Brain microvascular endothelial cell (primary cell): ENCODE measurements at regions not wholly inside any gene's neighbourhood (a gene's known extent, or its start where the extent isn't known, plus 50 kb on each side); places are given as distances from the start of the nearest gene placed in this dataset.

Experiments used
- DNase-seq: peaks from one replicate; pipeline ENCODE4 v3.0.0-alpha.2; 2020
- H3K27ac ChIP-seq: fragments of 250-450 bp; sonication (Bioruptor Pico); 2 replicates; pipeline ENCODE4 v1.5.1; 2020; ENCODE audit warnings: mild to moderate bottlenecking, moderate library complexity
- H3K27me3 ChIP-seq: fragments of 250-450 bp; sonication (Bioruptor Pico); replicated peaks from 2 replicates; pipeline ENCODE4 v1.5.1; 2020; ENCODE audit warnings: mild to moderate bottlenecking
- H3K36me3 ChIP-seq: fragments of 250-450 bp; sonication (Bioruptor Pico); replicated peaks from 2 replicates; pipeline ENCODE4 v1.5.1; 2020; ENCODE audit warnings: mild to moderate bottlenecking
- H3K4me3 ChIP-seq: 2 replicates; pipeline ENCODE4 v1.5.1; 2011; ENCODE audit warnings: low read depth, mild to moderate bottlenecking, control low read depth, low read length, moderate library complexity
- in situ Hi-C: cut with HindIII; loops from 2 replicates; pipeline ENCODE4 v1.10.0; 2017; ENCODE audit warnings: low sequenced_read_pairs, low pct_ligation_motif_present
- TF ChIP-seq, protein P1 (sequence below): IDR thresholded peaks from 2 replicates; pipeline ENCODE4 v1.5.1; 2011; ENCODE audit warnings: low read depth, mild to moderate bottlenecking, moderate library complexity, low read length, control low read depth, inconsistent platforms; ENCODE audit errors: missing control alignments

DNA sequence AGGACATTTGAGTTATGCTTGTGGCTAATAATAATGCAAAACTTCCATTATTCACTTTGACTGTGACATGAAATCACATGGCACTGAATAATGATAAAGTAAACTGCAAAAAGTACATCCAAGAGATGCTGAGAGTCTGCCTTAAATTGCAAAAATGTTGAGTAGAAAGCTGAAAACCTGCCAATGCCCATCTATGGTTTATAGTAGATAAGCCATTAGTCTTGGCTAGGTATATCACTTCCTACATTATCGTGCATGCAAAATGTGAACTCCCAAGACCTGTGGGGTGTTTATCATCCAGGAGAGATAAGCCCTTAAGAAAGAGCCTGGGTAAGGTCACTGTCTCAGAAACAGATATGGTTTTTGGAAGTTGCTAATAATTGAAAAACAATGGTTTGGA, 208.7 kb upstream of the DPYD start:
- Histone ChIP-seq H3K27me3 (no peaks in the 10 kb centered on the region), H3K4me3 (no peak overlapping the region), H3K36me3 (no peaks in the 10 kb centered on the region), H3K27ac (no peak overlapping the region)
- TF ChIP-seq, protein P1, sequence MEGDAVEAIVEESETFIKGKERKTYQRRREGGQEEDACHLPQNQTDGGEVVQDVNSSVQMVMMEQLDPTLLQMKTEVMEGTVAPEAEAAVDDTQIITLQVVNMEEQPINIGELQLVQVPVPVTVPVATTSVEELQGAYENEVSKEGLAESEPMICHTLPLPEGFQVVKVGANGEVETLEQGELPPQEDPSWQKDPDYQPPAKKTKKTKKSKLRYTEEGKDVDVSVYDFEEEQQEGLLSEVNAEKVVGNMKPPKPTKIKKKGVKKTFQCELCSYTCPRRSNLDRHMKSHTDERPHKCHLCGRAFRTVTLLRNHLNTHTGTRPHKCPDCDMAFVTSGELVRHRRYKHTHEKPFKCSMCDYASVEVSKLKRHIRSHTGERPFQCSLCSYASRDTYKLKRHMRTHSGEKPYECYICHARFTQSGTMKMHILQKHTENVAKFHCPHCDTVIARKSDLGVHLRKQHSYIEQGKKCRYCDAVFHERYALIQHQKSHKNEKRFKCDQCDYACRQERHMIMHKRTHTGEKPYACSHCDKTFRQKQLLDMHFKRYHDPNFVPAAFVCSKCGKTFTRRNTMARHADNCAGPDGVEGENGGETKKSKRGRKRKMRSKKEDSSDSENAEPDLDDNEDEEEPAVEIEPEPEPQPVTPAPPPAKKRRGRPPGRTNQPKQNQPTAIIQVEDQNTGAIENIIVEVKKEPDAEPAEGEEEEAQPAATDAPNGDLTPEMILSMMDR, result no peak
- DNase-seq, result no peak
- in situ Hi-C loops, result no loop called here

DNA sequence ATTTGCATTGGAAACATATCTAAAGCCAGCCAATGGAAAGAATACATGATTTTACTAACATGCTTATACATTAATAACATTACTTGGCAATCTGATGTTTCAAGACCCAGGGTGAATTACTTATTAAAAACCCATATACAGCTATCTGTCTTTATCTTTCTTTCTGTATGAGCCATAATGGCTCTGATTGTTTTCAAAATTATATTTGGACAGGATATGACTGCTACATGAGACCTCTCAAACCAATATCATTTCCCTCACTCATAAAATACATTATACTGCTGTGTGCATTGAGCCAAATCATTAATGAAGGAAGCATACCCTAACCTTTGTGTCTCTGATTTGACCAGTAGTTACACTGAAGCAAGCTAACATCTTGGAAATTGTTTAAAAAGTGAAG, 205.9 kb upstream of the DPYD start:
- H3K27me3 ChIP-seq, result no peaks in the 10 kb centered on the region
- no peak for DNase-seq
- in situ Hi-C loops, result no loop called here

DNA sequence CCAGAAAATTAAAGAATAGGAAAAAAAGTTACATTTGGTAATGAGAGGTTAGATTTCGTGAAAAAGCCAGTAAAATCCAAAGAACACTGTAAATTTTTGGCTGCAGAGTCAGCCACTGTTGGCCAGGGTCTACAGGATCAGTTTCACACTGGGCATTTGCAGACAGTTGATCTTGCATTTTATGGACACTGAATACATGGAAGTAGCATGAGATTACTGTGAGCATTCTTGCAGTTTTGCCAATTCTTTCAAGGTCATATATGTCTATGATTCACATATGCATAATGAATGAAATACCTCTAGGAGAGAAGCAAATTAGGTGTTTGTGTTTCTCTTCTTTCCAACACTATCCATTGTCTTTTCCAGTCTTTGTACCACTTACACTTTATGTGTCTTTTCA, 200.8 kb upstream of the DPYD start:
- in situ Hi-C loops, result no loop called here
- TF ChIP-seq, protein P1, result no peak
- Histone ChIP-seq H3K36me3 (no peaks in the 10 kb centered on the region), H3K27me3 (no peaks in the 10 kb centered on the region), H3K4me3 (no peak overlapping the region), H3K27ac (no peak overlapping the region)
- no peak for DNase-seq

More for the DNA sequence above, 205.9 kb upstream of the DPYD start:
- no peak overlapping the region for H3K27ac ChIP-seq
- no peak overlapping the region for H3K4me3 ChIP-seq
- H3K36me3 ChIP-seq, result no peaks in the 10 kb centered on the region
- TF ChIP-seq, protein P1, result no peak

DNA sequence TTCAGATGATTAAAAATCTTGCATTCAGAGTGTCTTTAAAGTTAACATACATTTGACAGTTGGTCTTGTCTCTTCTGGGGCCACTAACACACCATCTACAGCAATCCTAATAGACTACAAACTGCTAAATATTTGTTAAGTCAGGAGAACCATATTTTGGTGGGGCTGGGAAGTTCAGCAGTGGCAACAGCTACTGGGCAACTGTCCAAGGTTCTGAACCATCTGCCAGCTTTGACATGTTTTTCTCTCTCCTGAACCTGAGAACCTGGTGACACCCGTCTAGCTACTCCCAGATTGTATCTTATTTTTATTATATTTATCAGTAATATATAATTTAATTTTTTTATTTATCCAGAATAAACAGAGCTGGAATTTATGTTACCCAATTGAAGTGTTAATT, 199.0 kb upstream of the DPYD start:
- Histone ChIP-seq H3K27me3 (no peaks in the 10 kb centered on the region), H3K4me3 (no peak overlapping the region), H3K27ac (no peak overlapping the region), H3K36me3 (no peaks in the 10 kb centered on the region)
- DNase-seq, result no peak
- in situ Hi-C loops, result no loop called here
- TF ChIP-seq, protein P1, result no peak

DNA sequence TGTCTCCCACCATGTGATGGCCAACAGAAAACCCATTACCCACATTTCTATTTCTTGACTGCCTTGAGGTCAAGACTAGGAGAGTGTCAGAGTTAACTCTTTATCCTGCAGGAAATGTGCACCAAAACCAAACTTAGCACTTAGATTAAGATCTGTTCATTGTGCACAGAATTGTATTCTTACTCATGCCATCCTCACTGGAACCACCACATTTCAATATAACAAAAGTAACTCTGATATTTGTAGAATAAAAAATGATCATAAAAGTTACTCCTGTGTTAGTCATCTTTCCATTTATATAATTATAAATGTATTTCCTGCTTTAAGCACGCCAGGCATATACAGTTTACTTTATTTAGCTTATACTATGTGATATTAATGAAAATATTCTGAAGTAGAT, 193.0 kb upstream of the DPYD start:
- no peaks in the 10 kb centered on the region for H3K27me3 ChIP-seq
- H3K36me3 ChIP-seq, result no peaks in the 10 kb centered on the region
- in situ Hi-C loops, result no loop called here
- DNase-seq, result no peak
- H3K27ac ChIP-seq, result no peak overlapping the region
- TF ChIP-seq, protein P1, result no peak
- no peak overlapping the region for H3K4me3 ChIP-seq

DNA sequence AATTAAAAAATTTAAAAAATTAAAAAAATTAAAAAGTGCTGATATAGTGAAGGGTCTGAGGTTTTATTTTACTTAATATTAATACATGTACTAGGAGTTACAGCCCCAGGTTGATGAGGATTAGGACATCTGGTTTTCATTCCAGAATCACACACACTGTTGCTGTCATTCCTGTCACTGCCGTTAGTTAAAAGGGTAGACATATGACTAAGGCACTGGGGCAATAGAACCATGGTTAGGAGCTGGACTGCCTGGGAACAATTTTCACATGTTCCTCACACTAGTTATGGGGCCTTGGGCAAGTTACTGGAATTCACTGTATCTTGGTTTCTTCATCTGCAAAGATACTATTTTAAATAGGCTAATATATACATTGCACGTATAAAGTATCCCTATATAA, 191.8 kb upstream of the DPYD start:
- TF ChIP-seq, protein P1, result no peak
- Histone ChIP-seq H3K4me3 (no peak overlapping the region), H3K27me3 (no peaks in the 10 kb centered on the region), H3K36me3 (no peaks in the 10 kb centered on the region), H3K27ac (no peak overlapping the region)
- no peak for DNase-seq
- in situ Hi-C loops, result no loop called here
